Neural crest cell (in vitro differentiated cells): ENCODE measurements at regions not wholly inside any gene's neighbourhood (a gene's known extent, or its start where the extent isn't known, plus 50 kb on each side); places are given as distances from the start of the nearest gene placed in this dataset.
"Not testable (repeated sequence)": the region's sequence is repeated elsewhere in the genome, so short reads cannot be mapped to it uniquely, and the experiment has no call there.

Source experiments
- DNase-seq: peaks from one replicate; pipeline ENCODE4 v3.0.0; 2021; ENCODE audit warnings: low read depth, mixed read lengths, low spot score
- H3K27ac Mint-ChIP-seq: one replicate; pipeline ENCODE4 v1.8.0; 2021; ENCODE audit warnings: mild to moderate bottlenecking, mixed read lengths; ENCODE audit not compliant: unreplicated experiment
- H3K27me3 Mint-ChIP-seq: 2 replicates; pipeline ENCODE4 v1.8.0; 2021; ENCODE audit warnings: low read depth, mild to moderate bottlenecking, mixed read lengths
- H3K36me3 Mint-ChIP-seq: 2 replicates; pipeline ENCODE4 v1.8.0; 2021; ENCODE audit warnings: low read depth, mild to moderate bottlenecking, mixed read lengths
- H3K4me1 Mint-ChIP-seq: 2 replicates; pipeline ENCODE4 v1.8.0; 2021; ENCODE audit warnings: mixed read lengths
- H3K4me3 Mint-ChIP-seq: one replicate; pipeline ENCODE4 v1.8.0; 2021; ENCODE audit warnings: mild to moderate bottlenecking, mixed read lengths
- H3K9me3 Mint-ChIP-seq: 2 replicates; pipeline ENCODE4 v1.8.0; 2021; ENCODE audit warnings: mixed read lengths
- CTCF ChIP-seq: fragments of 200-600 bp; sonication (generic); conservative IDR thresholded peaks from 2 replicates; pipeline ENCODE4 v1.5.0; 2021; ENCODE audit warnings: antibody characterized with exemption, mild to moderate bottlenecking

- Mint-ChIP-seq H3K4me3 (no peak overlapping the region), H3K4me1 (no peaks in the 10 kb centered on the region), H3K36me3 (no peaks in the 10 kb centered on the region), H3K27ac (no peak overlapping the region), H3K9me3 (no peaks in the 10 kb centered on the region), H3K27me3 (no peaks in the 10 kb centered on the region)
- DNase-seq, result no peak
- no peak for TF ChIP-seq CTCF
Observed at GRCh38 chr2:83186105-83186760, 1272.8 kb downstream of the SUCLG1 start.

DNA sequence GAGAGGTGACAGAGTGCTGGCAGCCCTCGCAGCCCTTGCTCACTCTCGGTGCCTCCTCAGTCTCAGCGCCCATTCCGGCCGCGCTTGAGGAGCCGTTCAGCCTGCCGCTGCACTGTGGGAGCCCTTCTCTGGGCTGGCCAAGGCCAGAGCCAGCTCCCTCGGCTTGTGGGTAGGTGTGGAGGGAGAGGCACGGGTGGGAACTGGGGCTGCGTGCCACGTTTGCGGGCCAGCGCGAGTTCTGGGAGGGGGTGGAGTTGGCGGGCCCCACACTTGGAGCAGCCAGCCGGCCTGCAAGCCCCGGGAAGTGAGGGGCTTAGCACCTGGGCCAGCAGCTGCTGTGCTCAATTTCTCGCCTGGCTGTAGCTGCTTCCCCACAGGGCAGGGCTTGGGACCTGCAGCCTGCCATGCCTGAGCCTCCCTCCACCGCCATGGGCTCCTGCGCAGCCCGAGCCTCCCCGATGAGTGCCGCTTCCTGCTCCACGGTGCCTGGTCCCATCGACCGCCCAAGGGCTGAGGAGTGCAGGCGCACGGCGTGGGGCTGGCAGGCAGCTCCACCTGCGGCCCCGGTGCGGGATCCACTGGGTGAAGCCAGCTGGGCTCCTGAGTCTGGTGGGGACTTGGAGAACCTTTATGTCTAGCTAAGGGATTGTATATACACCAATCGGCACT, 1278.1 kb downstream of the SUCLG1 start:
- not testable (repeated sequence) for H3K4me3 Mint-ChIP-seq, DNase-seq, H3K36me3 Mint-ChIP-seq, H3K27ac Mint-ChIP-seq, H3K9me3 Mint-ChIP-seq, H3K27me3 Mint-ChIP-seq, H3K4me1 Mint-ChIP-seq

DNA sequence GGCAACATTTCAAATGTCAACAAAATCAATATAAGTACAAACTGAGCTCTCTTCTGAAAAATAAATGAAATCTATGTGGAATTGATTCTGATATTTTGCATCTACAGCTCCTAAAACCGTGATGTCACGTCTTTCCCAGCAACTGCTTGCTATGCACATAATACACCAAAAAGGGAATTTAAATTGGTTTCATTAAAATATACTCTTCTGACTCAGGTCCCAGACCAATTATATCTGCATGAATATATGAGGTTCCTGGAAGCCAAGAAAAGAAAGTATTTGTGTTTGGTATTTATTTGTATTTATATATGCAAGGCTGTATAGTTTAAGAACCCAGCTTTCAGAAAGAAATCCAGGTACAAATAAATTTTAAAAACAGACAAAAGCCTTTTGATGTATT, 1282.5 kb downstream of the SUCLG1 start:
- Mint-ChIP-seq H3K27ac (no peak overlapping the region), H3K9me3 (peaks cover 3% of the 10 kb centered on the region), H3K36me3 (no peaks in the 10 kb centered on the region), H3K27me3 (no peaks in the 10 kb centered on the region), H3K4me3 (no peak overlapping the region), H3K4me1 (peaks cover 5% of the 10 kb centered on the region)
- DNase-seq, result no peak
- TF ChIP-seq CTCF, result no peak

DNA sequence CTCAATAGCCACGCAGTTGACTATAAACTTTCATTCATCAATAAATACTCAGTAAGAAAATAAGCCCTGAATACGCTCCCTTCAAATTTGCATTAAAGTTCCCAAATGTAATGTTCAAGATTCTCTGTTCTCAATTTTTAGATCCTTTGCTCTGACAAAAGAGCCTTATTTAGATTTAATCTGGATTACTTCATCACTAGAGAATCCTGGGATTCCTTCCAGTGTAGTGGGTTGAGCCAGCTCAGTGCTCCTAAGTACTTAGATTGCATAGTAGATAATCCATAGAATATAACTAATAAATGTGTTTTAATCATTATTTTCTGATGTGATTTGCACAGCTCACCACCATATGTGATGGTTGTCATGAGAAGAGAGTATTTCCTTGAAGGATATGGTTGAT, 1286.2 kb downstream of the SUCLG1 start:
- H3K9me3 Mint-ChIP-seq, result no peaks in the 10 kb centered on the region
- H3K27ac Mint-ChIP-seq, result no peak overlapping the region
- H3K4me1 Mint-ChIP-seq, result peaks cover 5% of the 10 kb centered on the region
- no peaks in the 10 kb centered on the region for H3K36me3 Mint-ChIP-seq
- no peak for DNase-seq
- no peak for TF ChIP-seq CTCF
- H3K27me3 Mint-ChIP-seq, result no peaks in the 10 kb centered on the region
- H3K4me3 Mint-ChIP-seq, result no peak overlapping the region

- no peaks in the 10 kb centered on the region for H3K36me3 Mint-ChIP-seq
- H3K27me3 Mint-ChIP-seq, result no peaks in the 10 kb centered on the region
- H3K27ac Mint-ChIP-seq, result no peak overlapping the region
- no peak for DNase-seq
- TF ChIP-seq CTCF, result no peak
- H3K4me1 Mint-ChIP-seq, result no peaks in the 10 kb centered on the region
- H3K9me3 Mint-ChIP-seq, result no peaks in the 10 kb centered on the region
- no peak overlapping the region for H3K4me3 Mint-ChIP-seq
Observed at GRCh38 chr2:83168377-83168776, 1290.7 kb downstream of the SUCLG1 start.

GRCh38 chr2:83162421-83162820, 1296.7 kb downstream of the SUCLG1 start:
- no peaks in the 10 kb centered on the region for H3K36me3 Mint-ChIP-seq
- H3K27ac Mint-ChIP-seq, result no peak overlapping the region
- H3K4me1 Mint-ChIP-seq, result no peaks in the 10 kb centered on the region
- no peak for DNase-seq
- no peak for TF ChIP-seq CTCF
- peaks cover 5% of the 10 kb centered on the region for H3K9me3 Mint-ChIP-seq
- H3K4me3 Mint-ChIP-seq, result no peak overlapping the region
- H3K27me3 Mint-ChIP-seq, result no peaks in the 10 kb centered on the region
